K562 (cell line): ENCODE measurements at regions not wholly inside any gene's neighbourhood (a gene's known extent, or its start where the extent isn't known, plus 50 kb on each side); places are given as distances from the start of the nearest gene placed in this dataset.

Experiments
- E4F1 ChIP-seq: fragments of 250-450 bp; sonication (Bioruptor Pico); IDR thresholded peaks from 2 replicates; pipeline ENCODE4 v1.5.0; 2021; ENCODE audit warnings: mild to moderate bottlenecking, borderline replicate concordance
- ERF ChIP-seq: fragments of 450-650 bp; formaldehyde crosslinking; IDR thresholded peaks from 2 replicates; pipeline ENCODE4 v1.4.0; 2020; ENCODE audit warnings: mild to moderate bottlenecking, mixed read lengths
- ETS1 ChIP-seq: conservative IDR thresholded peaks from 2 replicates; pipeline ENCODE4 v1.6.1; 2011; ENCODE audit warnings: low read depth, mild to moderate bottlenecking, low read length; ENCODE audit not compliant: control insufficient read depth
- FOXM1 ChIP-seq, 2 experiments: fragments of 450-650 bp in 1 of 2; sonication (generic) in 1 of 2; formaldehyde crosslinking in 1 of 2; IDR thresholded peaks; 2 replicates each; pipeline versions ENCODE4 v1.6.1 to v1.9.0; 2017 to 2022; ENCODE audit warnings: low read depth in 2 of 2, mild to moderate bottlenecking in 2 of 2, missing genetic modification reagents in 1 of 2, moderate library complexity in 1 of 2
- GTF2B ChIP-seq: IDR thresholded peaks from 2 replicates; pipeline ENCODE4 v1.6.1; 2011; ENCODE audit not compliant: insufficient read length; ENCODE audit errors: extremely low read depth
- IRF1 ChIP-seq: sonication (generic); formaldehyde crosslinking; IDR thresholded peaks from 2 replicates; pipeline ENCODE4 v1.8.0; 2022; ENCODE audit warnings: missing genetic modification reagents, mild to moderate bottlenecking, borderline replicate concordance
- LCOR ChIP-seq: sonication (generic); formaldehyde crosslinking; IDR thresholded peaks from 2 replicates; pipeline ENCODE4 v1.8.0; 2022; ENCODE audit warnings: mild to moderate bottlenecking, missing genetic modification reagents
- MAFK ChIP-seq: IDR thresholded peaks from 2 replicates; pipeline ENCODE4 v1.6.1; 2011; ENCODE audit warnings: low read length, improper control_type of control experiment
- MEF2A ChIP-seq: IDR thresholded peaks from 2 replicates; pipeline ENCODE4 v1.6.1; 2011; ENCODE audit warnings: low read depth, mild to moderate bottlenecking, low read length, moderate library complexity; ENCODE audit not compliant: control insufficient read depth
- PHF8 ChIP-seq: fragments of 200-600 bp; sonication (generic); IDR thresholded peaks from 2 replicates; pipeline ENCODE4 v1.6.1; 2012; ENCODE audit warnings: mixed run types, mild to moderate bottlenecking, inconsistent platforms, low read length, moderate library complexity, borderline replicate concordance
- PRDM10 ChIP-seq: fragments of 450-650 bp; IDR thresholded peaks from 2 replicates; pipeline ENCODE4 v1.6.1; 2018; ENCODE audit not compliant: partially characterized antibody
- SMARCE1 ChIP-seq: fragments of 450-650 bp; IDR thresholded peaks from 2 replicates; pipeline ENCODE4 v1.7.1; 2016; ENCODE audit warnings: mild to moderate bottlenecking
- TCF15 ChIP-seq: fragments of 250-450 bp; sonication (Bioruptor Pico); IDR thresholded peaks from 2 replicates; pipeline ENCODE4 v1.8.0; 2022; ENCODE audit warnings: moderate library complexity, mild to moderate bottlenecking, inconsistent platforms
- TFE3 ChIP-seq: fragments of 450-650 bp; formaldehyde crosslinking; IDR thresholded peaks from 2 replicates; pipeline ENCODE4 v1.4.0; 2020; ENCODE audit warnings: mild to moderate bottlenecking, mixed read lengths
- TRIM28 ChIP-seq: fragments of 450-650 bp; IDR thresholded peaks from 2 replicates; pipeline ENCODE4 v1.6.1; 2017

- peak; percentile 91 for TF ChIP-seq PRDM10
- TF ChIP-seq SMARCE1: no peak
- peak; percentile 84 for TF ChIP-seq ETS1
- no peak for TF ChIP-seq IRF1 (CRISPR knock-in tag)
- TF ChIP-seq GTF2B: no peak
- no peak for TF ChIP-seq ERF (CRISPR knock-in tag)
- TF ChIP-seq TCF15 (CRISPR knock-in tag): no peak
- peak; percentile 99 for TF ChIP-seq LCOR (CRISPR knock-in tag)
- TF ChIP-seq FOXM1 (IDR thresholded peaks at IDR 0.05; ENCODE audit: low read depth): no peak; the same call in 1 of the 2 replicates
- 0 out of 2 replicates have a peak, but pooled peaks have one; percentile 56 for TF ChIP-seq FOXM1 (CRISPR knock-in tag; IDR thresholded peaks at IDR 0.05; ENCODE audit: low read depth)
- no peak for TF ChIP-seq E4F1 (CRISPR knock-in tag)
- peak; percentile 1; the same call in 1 of the 2 replicates for TF ChIP-seq MAFK
- TF ChIP-seq MEF2A: peak; percentile 83; the same call in 1 of the 2 replicates
- TF ChIP-seq TRIM28: peak; percentile 56; the same call in 1 of the 2 replicates
- TF ChIP-seq PHF8: peak; percentile 36; the same call in 1 of the 2 replicates
- no peak for TF ChIP-seq TFE3 (CRISPR knock-in tag)
Observed at GRCh38 chr6:27091661-27092315, 155.7 kb upstream of the PRSS16 start (continued).
